ENCODE measurements at regions not wholly inside any gene's neighbourhood (a gene's known extent, or its start where the extent isn't known, plus 50 kb on each side); places are given as distances from the start of the nearest gene placed in this dataset.

GRCh38 chr11:91805293-91805692 lies 419.3 kb upstream of the FAT3 start:
- H3K4me3 ChIP-seq (ENCODE audit: low read depth, low read length) = no peak overlapping the region
- DNase-seq (ENCODE audit: low read depth) = no peak
- no peak for TF ChIP-seq CTCF (IDR thresholded peaks at IDR 0.05; ENCODE audit: insufficient read depth, low read length)

DNA sequence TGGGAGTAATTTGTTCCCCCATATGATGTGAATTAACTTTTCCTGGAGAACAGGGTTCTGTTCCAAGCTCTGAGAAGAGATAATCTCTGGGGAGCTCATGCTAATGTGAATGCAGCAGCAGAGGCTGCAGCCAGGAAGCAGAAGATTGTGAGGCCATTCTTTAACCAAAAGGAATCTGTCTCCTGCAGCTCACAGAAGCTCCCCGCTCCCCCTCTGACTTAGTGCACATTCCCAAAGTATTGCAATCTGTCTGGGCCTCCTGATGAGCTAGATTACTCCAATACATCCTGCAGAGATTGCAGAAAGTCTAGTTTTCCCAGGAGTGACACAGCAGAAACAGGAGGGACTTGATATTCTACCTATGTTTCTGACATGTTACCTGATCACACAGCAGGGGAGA lies 420.6 kb upstream of the FAT3 start:
- DNase-seq (ENCODE audit: low read depth) = no peak
- no peak for TF ChIP-seq CTCF (IDR thresholded peaks at IDR 0.05; ENCODE audit: insufficient read depth, low read length)
- H3K4me3 ChIP-seq (ENCODE audit: low read depth, low read length) = no peak overlapping the region

DNA sequence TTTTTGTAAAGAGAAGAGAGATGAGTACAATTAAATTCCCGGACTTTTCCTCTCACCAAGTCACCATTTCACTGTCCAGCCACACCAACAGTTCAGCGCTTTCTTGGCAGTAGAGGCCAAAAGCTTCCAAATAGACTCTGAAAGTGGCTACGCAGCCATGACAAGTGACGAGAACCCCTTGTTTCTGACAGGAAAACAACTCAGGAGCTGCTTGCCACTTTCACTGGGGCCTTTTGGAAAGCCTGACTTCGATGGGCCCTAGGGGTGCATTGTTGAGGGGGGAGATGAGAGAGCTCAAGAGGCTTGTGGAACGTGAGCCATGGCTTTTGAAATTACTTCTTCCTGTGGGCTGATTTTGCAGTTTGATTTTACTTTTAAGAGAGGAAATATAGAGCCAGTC lies 422.1 kb upstream of the FAT3 start:
- no peak for TF ChIP-seq CTCF (IDR thresholded peaks at IDR 0.05; ENCODE audit: insufficient read depth, low read length)
- no peak for DNase-seq (ENCODE audit: low read depth)
- no peak overlapping the region for H3K4me3 ChIP-seq (ENCODE audit: low read depth, low read length)

DNA sequence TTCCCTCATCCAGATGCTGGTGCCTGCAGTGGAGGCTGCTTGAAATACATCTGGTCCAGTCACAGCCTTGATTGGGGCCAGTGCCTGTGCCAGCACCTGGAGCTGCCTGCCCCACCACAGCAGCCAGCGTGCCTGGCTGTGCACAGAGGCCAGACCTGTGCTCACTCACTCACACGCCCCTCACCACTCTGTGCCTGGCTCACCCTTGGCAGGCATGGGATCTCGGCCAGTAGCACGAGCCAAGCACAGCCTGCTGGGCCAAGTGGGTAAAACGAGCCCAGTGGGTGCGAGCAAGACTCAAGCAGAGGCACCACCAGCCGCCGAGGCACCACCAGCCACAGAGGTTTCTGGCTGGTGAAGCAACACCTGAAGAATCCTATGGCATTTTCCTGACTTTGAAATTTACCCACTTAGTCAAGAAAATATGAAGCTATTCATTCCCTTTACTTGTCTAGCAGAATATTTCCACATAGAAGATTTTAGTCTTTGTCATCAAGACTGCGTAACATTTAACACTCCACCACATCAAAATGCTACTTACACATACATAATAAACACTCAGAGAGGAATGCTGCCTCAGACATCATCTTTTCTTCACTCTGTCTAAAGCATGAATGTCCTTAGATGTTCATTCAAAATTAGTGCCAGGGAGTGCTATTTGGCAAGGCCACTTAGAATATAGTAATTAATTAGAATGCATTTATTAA lies 424.3 kb upstream of the FAT3 start:
- H3K4me3 ChIP-seq (ENCODE audit: low read depth, low read length) = no peak overlapping the region
- DNase-seq (ENCODE audit: low read depth) = no peak
- TF ChIP-seq CTCF (IDR thresholded peaks at IDR 0.05; ENCODE audit: insufficient read depth, low read length) = no peak

GRCh38 chr11:91798240-91798639 lies 426.4 kb upstream of the FAT3 start:
- DNase-seq (ENCODE audit: low read depth) = no peak
- no peak for TF ChIP-seq CTCF (IDR thresholded peaks at IDR 0.05; ENCODE audit: insufficient read depth, low read length)
- H3K4me3 ChIP-seq (ENCODE audit: low read depth, low read length) = no peak overlapping the region

DNA sequence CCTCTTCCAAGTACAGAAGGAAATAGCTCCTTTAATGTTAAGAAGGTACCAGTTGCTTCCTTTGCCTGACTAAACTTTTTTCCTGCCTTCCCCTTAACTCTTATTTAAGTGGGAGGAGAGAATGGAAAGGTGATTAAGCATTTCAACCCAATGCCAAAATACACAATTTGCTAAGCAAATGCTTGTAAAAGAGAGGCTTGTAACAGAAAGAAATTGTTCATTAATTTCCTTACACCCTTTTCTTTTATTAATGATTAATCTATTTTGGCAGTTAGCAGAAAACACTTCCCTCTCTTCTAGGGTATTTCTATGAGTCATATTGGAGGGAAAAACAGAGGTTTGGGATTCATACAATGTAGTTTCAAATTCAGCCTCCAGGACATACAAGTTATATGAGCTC lies 427.6 kb upstream of the FAT3 start:
- no peak for TF ChIP-seq CTCF (IDR thresholded peaks at IDR 0.05; ENCODE audit: insufficient read depth, low read length)
- DNase-seq (ENCODE audit: low read depth) = no peak
- H3K4me3 ChIP-seq (ENCODE audit: low read depth, low read length) = no peak overlapping the region
